ENCODE measurements at regions not wholly inside any gene's neighbourhood (a gene's known extent, or its start where the extent isn't known, plus 50 kb on each side); places are given as distances from the start of the nearest gene placed in this dataset.

- Histone ChIP-seq H3K4me2 (ENCODE audit: low read length) (no peak overlapping the region), H3K36me3 (ENCODE audit: control insufficient read depth in 1 of 2, insufficient read depth in 2 of 2, low read length in 2 of 2) (no peaks in the 10 kb centered on the region), H3K4me1 (ENCODE audit: control insufficient read depth in 1 of 2, insufficient read depth in 2 of 2, low read length in 2 of 2) (no peaks in the 10 kb centered on the region), H3K9ac (ENCODE audit: low read length) (no peak overlapping the region), H3K27ac (ENCODE audit: low read depth, low read length) (no peak overlapping the region), H4K20me1 (ENCODE audit: insufficient read depth) (no peaks in the 10 kb centered on the region; the same call in 1 of the 2 replicates), H3K27me3 (ENCODE audit: insufficient read depth, low read length) (no peaks in the 10 kb centered on the region), H3K9me2 (ENCODE audit: insufficient read depth) (no peaks in the 10 kb centered on the region), H2AFZ (ENCODE audit: low read depth, low read length, poor library complexity, severe bottlenecking) (no peak overlapping the region), H3K9me3 (ENCODE audit: control insufficient read depth in 1 of 2, insufficient read depth in 1 of 2, low read depth in 1 of 2, low read length in 2 of 2) (no peaks in the 10 kb centered on the region), H3K79me2 (ENCODE audit: insufficient read depth, low read length) (no peaks in the 10 kb centered on the region), H3K4me3 (replicated peaks in 1 of 2; ENCODE audit: low read depth in 1 of 2, low read length in 2 of 2) (no peak overlapping the region)
- RAD21 ChIA-PET (ENCODE audit: low non-redundant PET in 1 of 2, low total read pairs in 2 of 2, uncharacterized antibody in 2 of 2, unreplicated experiment in 2 of 2), result no interaction called here
- POLR2A ChIA-PET, result no interaction called here
- intact Hi-C loops (cut with micrococcal nuclease), result no loop called here
- CTCF ChIA-PET, result no interaction called here
- BruUV-seq (replicated peaks), result no TSS peak
- no peak for DNase-seq (ENCODE audit: low read depth, low spot score)
- TF ChIP-seq RAD21 (IDR thresholded peaks at IDR 0.05; ENCODE audit: low read depth) (no peak), SRF (IDR thresholded peaks at IDR 0.05; ENCODE audit: low read depth) (no peak), JUND (IDR thresholded peaks at IDR 0.05) (no peak), ZNF274 (IDR thresholded peaks at IDR 0.05; ENCODE audit: low read depth, low read length) (no peak), SP1 (IDR thresholded peaks at IDR 0.05; ENCODE audit: low read depth) (no peak), CBX3 (IDR thresholded peaks at IDR 0.05; ENCODE audit: low read depth) (no peak), TCF7L2 (IDR thresholded peaks at IDR 0.05; ENCODE audit: borderline replicate concordance, extremely low read depth, insufficient read depth, insufficient read length) (no peak), ELF1 (IDR thresholded peaks at IDR 0.05; ENCODE audit: borderline replicate concordance, low read depth) (no peak), EZH2phosphoT487 (IDR thresholded peaks at IDR 0.05; ENCODE audit: borderline replicate concordance) (no peak), FOSL1 (IDR thresholded peaks at IDR 0.05; ENCODE audit: low read depth) (no peak), YY1 (IDR thresholded peaks at IDR 0.05; ENCODE audit: extremely low read depth, insufficient replicate concordance, low read depth, low read length) (no peak), EGR1 (IDR thresholded peaks at IDR 0.05; ENCODE audit: low read depth) (no peak), ZBTB33 (IDR thresholded peaks at IDR 0.05; ENCODE audit: extremely low read depth, insufficient replicate concordance, low read length) (no peak), POLR2AphosphoS5 (IDR thresholded peaks at IDR 0.05; ENCODE audit: low read depth, low read length) (no peak), CTCF (IDR thresholded peaks at IDR 0.05 in 2 of 3, conservative IDR thresholded peaks at IDR 0.05 in 1 of 3; ENCODE audit: borderline replicate concordance in 1 of 3, insufficient read depth in 1 of 3, low read depth in 2 of 3, low read length in 2 of 3) (no peak), EZH2 (IDR thresholded peaks at IDR 0.05) (no peak)
- ATAC-seq, result no peak
Measured at GRCh38 chr2:7709907-7710306, 792.7 kb downstream of the RNF144A start.
